Lower leg skin (tissue), 3 donors: ENCODE measurements at regions not wholly inside any gene's neighbourhood (a gene's known extent, or its start where the extent isn't known, plus 50 kb on each side); places are given as distances from the start of the nearest gene placed in this dataset.

ENCODE experiments used
- CTCF ChIP-seq, 3 donors: fragments of 450-650 bp; IDR thresholded peaks; one replicate each; pipeline ENCODE4 v1.5.1; 2016; ENCODE audit warnings: antibody characterized with exemption in 3 of 3, mild to moderate bottlenecking in 3 of 3, moderate library complexity in 2 of 3
- POLR2A ChIP-seq, 2 donors: fragments of 450-650 bp; IDR thresholded peaks; one replicate each; pipeline ENCODE4 v1.6.1; 2016 to 2017; ENCODE audit warnings: antibody characterized with exemption in 2 of 2, mild to moderate bottlenecking in 1 of 2, moderate library complexity in 1 of 2

- TF ChIP-seq POLR2A (IDR thresholded peaks at IDR 0.05) (no peak), CTCF (IDR thresholded peaks at IDR 0.05) (no peak)
These were observed 173.7 kb downstream of the KIF18A start for GRCh38 chr11:27933992-27934829.
